GM19351 (cell line): ENCODE measurements at regions not wholly inside any gene's neighbourhood (a gene's known extent, or its start where the extent isn't known, plus 50 kb on each side); places are given as distances from the start of the nearest gene placed in this dataset.

Source experiments
- ATAC-seq: cut with Tn5 transposase; IDR thresholded peaks from one replicate; pipeline ENCODE4 v1.9.1; 2021; ENCODE audit warnings: mild to moderate bottlenecking, moderate library complexity; ENCODE audit not compliant: unreplicated experiment

DNA sequence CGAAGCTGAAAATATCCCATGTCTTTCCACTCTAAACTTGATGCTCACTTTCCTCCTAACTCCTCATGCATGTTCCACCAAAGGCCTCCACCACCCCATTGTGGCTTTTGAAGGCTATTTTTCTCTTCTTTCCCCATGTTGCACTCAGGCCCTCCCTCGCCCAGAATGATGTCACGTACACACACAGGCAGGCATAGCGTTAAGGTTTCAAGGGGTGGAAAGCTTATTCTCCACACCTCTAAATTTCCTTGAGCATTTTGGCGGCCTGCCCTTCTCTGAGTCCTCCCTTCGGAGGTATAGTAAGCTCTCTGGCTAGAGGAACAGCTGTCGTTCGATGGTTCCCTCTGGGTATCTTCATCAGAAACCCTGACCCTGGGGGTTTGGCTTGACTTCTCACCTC lies 673.5 kb downstream of the ACTL7B start:
- ATAC-seq, result no peak

DNA sequence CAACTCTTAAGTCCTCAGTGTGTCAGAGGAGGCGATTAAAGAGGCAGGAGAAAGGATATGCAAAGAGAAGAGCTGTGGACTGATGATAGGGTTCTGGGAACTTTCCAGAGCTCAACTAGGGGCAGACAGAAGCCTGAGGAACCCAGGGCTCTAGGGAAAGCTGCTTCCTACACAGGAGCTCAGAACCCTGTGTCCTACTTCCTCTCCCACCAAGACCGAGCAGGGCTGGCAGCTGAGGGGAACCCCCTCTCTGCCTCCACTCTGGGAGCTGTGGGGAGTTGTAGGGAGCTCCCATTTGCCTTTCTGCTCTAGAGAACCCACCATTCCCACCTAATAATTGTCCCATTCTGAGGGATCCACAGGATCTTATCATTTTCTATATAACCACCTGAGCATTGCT lies 674.3 kb downstream of the ACTL7B start:
- no peak for ATAC-seq

DNA sequence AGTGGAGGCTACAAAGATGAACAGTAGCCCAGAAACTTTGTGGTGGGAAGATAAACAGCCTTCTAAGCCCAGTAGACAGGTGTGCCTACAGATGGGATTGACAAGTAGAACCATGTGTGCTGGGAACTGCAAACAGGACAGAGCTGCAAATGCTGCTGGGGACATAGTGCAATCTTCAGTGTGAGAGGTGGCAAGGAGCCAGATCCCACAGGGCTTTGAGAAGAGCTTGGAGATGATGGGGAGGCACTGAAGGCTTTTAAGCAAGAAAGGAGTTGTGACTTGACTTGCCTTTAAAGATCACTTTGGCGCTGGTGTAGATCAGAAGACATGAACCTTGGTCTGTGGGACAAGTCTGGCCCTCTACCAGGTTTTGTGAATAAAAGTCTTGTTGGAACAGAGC lies 675.2 kb downstream of the ACTL7B start:
- ATAC-seq, result no peak

DNA sequence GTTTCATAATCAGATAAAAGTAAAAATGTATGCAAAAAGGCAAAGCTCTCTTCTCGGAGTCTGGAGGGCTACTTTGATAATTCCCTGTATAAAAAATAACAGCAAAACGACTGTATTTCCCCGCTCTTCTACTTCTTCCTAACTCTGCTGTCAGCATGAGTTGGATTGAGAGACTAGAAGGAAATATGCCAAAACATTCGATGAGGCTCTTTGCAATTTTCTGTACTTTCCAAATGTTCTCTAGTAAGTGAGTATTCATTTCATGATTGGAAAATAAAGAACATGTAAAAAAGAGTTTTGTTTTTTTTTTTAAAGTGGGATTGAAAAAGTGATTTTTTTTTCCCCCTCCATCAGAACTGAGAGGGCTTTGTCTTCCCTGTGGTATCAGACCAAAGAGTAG lies 677.5 kb downstream of the ACTL7B start:
- ATAC-seq, result no peak

GRCh38 chr9:108168236-108168850 lies 678.8 kb upstream of the KLF4 start:
- no peak for ATAC-seq

DNA sequence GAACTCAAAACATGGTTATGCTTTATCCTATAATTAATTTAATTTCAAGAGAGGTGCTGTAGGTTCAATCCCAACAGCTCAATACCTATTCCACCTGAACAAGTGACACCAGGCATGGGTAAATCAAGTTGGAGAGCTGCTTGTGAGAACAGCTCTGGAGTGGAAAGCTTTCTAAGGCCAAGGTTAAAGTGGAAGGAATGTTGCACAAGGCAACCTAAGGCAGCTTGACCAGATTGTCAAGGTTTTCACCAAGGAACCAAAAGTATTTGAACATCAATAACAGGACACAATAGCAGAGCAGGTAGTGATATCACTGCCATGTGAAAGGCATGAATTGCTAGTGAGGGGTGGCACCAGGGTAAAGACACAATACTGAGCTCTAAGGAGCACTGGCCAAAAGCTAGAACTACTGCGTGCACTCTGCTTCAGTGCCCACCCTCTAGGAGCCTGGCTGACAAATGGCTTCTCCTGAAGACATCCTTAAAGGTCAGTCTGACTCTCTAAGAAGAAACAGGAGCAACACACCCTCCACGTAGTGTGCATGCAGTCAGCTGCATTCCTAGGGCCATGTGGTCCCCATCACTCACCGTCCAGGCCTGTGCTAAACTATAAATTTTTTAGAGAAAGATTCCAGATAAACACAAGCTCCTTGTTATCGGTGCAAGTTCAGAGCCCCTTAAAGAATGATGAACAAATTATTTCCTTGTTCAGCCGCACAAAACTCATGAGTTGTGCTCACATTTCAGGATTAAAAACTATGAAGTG lies 677.7 kb upstream of the KLF4 start:
- ATAC-seq, result no peak

DNA sequence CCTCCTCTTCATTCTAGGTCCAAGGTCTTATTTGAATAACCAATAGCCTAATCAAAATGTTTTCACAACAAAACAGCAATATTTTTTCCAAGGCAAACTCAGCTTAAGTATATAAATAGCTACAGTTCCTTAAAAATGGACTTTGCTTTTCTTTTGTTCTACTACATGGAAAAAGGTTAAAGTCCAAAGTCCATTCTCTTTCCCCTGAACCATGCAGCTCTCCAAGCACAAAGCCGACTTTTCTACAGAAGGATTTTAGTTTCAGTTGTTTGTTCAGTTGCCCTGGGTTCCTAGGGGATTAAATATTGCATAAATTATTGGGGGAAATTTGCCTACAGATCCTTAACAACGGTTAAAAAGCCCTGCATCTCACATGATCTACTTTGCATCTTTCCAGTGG lies 677.0 kb upstream of the KLF4 start:
- no peak for ATAC-seq

GRCh38 chr9:108163321-108164005 lies 673.9 kb upstream of the KLF4 start:
- no peak for ATAC-seq

- no peak for ATAC-seq
Measured at GRCh38 chr9:108162664-108163063, 673.1 kb upstream of the KLF4 start.

DNA sequence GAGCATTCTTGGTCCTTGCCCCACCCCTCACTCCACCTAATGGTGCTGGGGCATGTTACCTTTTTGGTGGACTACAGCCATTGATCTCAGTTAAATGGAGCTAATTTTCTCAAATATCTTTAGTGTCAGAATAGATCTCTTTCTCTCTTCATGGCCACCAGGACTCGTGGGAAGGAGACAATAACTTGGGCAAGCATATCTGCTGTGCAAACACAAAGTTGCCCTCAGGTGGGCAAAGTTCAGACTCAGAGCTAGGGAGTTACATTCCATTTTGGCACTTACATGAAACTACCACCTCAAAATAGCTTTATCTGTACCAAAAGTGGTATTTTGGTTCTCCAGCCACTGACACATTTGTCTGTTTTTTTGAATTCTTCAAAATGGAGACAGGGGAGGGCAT lies 671.9 kb upstream of the KLF4 start:
- ATAC-seq, result no peak

- ATAC-seq, result no peak
Measured at GRCh38 chr9:108160706-108161355, 671.3 kb upstream of the KLF4 start.

DNA sequence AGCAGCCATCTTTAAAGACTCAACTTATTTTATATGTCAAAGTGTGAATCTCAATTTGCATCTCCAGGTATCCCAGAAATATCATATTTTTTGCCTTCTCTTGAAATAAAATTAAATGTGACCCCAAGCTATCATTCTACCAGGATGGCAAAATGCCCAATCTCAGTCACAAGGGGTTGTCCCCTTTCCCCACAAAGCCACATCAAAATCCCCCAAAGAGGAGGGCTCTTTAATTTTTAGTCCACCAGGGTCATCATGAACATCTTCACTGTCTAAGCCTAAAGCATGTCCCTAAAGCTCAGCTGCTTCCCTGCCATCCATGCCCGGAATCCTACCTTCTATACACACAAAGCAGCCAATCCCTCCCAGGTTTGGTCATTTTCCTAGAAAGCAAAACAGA lies 670.5 kb upstream of the KLF4 start:
- ATAC-seq, result no peak

DNA sequence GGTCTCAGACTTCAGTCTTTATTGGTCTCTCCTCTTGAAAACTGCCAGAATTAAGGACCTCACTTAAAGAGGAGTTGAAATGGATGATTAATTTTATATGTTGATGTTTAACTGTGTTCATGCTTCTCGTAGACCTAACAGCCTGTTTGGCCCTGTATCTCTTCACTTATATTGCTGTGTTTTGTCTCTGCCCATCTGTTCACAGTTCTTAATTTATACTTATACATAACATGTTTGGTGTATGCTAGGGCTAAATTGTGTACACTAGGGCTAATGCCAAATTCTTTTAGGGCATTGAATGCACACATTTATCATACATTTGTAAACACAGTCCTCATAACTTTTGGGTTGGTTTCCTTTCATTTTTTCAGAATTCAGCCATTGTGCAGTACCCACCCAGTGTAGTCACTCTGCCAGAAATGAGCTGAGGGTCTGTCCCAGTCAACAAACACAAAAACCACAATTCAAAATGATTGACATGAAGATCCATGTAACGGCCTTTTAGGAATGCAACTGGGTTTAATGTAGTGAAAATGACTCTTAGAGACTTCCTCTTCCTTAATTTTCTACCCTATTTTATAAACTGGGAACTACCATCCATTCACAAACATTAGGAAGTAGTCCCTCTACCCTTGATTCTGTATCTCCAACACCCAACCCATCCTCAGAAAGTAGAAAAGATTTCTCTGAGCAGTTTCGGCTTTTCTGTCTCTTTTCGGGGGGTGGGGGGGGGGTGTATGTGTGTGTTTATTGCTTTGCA lies 668.8 kb upstream of the KLF4 start:
- ATAC-seq, result no peak

DNA sequence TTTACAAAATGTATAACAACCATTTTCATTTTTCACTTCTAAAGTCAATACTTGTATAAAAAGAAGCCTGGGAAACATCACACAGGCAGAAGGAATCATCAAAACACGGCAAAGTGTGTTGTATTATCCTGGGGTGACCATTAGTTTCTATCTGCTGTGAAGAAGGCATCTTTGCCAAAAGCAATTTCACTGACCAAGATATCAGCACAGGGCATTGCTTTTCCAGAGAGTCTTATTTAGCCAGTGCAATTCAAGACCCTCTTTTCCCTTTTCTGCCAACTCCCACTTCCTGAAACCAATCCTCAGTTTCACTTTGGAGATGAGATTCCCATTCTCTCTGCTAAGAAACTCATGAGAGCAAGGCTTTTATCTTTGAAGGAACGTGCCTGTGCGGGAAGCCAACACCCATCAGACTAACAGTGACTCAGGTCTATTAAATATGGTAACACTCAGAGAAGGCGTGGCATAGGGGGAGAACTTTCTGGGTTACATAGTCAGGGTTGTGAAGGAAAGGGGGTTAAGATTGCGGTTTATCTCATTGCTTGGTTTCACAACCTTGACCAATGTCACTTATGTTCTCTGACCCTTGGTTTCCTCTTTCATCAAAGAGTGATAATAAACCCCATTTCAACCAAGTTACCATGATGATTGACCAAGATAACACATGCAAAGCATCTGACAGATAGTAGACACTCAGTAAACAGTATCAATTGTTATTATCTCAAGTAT lies 666.9 kb upstream of the KLF4 start:
- ATAC-seq, result no peak

GRCh38 chr9:108153416-108153815 lies 663.8 kb upstream of the KLF4 start:
- no peak for ATAC-seq

DNA sequence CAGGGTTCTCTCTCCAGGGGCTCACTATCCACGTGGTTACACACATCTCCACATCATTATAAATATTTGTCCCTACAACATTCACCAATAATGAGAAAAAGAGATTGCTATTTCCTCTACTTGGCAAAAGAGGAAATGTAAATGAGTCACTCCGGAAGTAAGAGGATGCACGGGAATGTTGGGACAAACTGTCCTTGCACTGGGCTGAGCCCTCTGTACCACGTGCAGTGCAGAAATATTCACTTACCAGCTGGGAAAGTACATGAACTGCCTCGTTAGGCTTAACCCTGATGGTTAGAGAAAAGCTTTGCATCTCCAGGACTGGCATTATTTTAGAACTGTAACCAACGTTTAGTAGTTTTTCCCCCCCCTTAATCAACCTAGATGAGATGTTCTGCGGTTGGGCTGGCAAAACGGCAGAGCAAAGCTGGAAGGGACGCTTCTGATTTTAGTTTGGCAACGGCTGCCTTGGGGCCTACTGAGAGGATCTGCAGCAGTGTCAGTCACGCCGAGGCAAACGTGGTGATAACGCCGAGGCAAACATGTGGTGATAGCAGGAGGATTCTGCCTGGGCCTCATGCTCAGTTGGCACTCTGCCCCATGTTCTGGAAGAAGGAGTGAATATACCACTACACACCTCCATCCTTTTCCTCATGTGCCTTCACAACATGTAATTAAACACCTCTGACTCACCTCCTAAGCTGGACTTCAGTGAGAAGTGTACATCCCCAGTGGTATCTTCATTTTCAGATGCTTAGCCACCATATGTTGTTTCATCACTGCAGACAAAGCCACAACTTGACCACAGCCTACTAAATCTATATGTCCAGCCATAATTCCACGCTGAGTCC lies 661.4 kb upstream of the KLF4 start:
- ATAC-seq, result no peak

DNA sequence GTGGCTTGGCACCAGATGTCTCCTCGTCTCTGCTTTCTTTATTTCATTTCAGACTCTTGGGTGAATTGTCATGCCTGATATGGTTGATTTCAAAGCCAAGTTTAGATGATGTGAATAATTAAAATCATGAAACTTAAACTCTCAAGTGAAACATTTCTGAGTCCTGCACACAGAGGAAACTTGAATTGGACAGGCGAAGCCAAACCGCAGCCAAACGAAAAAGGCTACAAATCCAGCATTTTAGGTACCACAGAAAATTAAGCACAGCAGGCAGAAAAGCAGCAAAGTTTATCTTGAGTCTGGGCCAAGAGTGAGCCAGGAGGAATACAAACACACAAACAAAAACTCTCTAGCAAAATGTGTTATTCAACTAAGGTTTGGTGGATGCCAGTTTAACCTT lies 659.8 kb upstream of the KLF4 start:
- ATAC-seq, result no peak

- ATAC-seq, result no peak
Measured at GRCh38 chr9:108142504-108143201, 653.1 kb upstream of the KLF4 start.

- ATAC-seq, result no peak
Measured at GRCh38 chr9:108142142-108142503, 652.6 kb upstream of the KLF4 start.
